HG02763 (cell line): ENCODE measurements at regions not wholly inside any gene's neighbourhood (a gene's known extent, or its start where the extent isn't known, plus 50 kb on each side); places are given as distances from the start of the nearest gene placed in this dataset.
"Not testable (repeated sequence)": the region's sequence is repeated elsewhere in the genome, so short reads cannot be mapped to it uniquely, and the experiment has no call there.

ENCODE experiments used
- ATAC-seq: cut with Tn5 transposase; IDR thresholded peaks from one replicate; pipeline ENCODE4 v1.9.1; 2021; ENCODE audit warnings: mild to moderate bottlenecking, moderate library complexity; ENCODE audit not compliant: unreplicated experiment

DNA sequence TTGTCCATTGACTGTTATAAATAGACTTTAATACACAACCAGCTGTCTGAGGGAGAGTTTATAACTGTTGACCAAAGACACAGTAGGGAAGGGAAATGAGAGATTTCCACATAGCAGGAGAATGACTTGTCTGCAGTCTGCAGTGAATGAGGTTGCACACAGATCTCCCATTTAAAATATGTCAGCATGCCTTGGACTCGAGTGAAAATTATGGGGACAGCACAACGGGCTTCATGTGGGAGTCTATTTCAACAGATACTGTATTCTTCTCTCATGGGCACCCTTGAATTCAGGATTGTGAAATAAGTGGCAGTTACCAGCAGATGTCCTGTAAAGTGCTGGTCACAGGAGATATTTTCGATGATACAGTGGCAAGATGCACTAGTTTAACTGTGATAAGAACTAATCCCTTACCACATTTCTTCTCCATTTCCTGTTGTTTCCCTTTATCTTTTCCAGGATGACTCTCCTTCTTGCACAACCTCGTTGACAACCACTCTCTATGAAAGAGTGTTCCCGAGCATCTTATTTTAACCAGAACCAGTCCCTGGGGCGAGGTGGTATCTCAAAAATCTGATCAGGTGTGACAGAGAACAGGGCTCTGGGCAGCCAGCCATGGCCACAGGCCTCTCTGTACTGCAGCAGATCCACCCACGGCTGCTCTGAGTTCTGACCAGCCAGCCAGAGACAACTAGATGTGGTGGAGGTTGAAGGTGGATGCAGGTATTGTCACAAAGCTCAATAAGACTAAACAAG lies 51.5 kb upstream of the MAP3K1 start:
- no peak for ATAC-seq

DNA sequence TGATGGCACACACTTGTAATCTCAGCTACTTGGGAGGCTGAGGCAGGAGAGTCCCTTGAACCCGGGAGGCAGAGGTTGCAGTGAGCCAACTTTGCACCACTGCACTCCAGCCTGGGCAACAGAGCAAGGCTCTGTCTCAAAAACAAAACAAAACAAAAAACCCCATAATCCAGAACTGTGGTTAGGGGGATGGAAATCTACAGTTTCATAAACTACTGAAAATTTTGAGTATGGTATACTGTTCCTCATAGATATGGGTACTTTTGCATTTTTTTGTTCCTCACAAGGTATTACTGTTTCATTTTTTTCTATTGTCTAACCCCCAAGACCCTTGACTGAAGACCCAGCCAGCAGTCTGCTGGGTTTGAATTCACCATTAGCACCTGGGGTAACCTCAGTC lies 52.2 kb upstream of the MAP3K1 start:
- no peak for ATAC-seq

DNA sequence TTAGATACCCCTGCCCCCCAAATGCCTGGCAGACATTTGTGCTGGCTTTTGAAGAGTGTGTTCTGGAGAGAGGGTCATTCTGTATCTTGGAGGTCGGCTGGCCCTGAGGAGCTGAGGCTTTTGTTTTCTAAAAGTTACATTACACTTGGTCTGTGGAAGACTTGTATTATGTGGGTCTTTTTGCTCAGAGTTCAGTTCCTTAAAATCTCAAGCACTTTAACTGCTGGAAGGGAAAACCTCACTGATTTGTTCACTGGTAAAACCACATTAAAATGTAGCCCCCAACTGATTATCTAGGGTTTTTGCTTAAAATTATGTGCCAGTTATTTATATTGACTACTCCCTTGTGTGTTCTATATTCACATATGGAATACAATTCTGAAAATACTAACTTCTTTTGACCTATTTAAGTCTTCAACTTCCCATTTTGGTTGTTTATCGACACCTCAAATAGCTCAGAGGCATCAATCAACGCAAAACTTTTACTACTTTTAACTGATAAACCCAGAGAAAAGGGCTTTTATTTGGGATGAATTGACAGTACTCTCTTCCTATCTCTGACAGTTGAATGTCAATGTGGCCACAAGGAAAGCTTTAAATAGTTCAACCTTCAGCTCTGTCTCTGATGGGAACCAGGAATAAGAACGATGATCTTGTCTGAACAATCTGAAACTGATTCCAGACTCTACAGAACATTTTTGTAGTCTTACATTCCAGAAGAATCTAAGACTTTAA lies 54.0 kb upstream of the MAP3K1 start:
- no peak for ATAC-seq

DNA sequence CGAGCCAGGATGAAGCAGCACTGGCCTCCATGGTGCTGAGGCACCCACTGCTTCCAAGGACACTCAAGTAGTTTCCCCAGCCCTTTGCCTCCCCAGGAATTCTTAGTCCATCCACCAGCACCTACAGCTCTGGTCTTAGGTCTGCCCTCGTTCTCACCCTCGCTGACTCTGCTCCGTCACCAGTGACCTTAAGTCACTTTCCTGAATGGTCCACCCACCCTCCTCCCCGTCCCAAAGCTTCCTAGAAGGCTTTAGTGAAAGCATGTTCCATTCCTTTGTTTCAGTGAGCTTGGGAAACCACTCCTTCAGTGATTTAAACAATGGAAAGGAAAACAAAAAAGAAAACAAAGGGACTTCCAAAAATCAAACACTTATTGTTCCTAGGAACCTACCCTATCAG lies 54.6 kb upstream of the MAP3K1 start:
- ATAC-seq: no peak

DNA sequence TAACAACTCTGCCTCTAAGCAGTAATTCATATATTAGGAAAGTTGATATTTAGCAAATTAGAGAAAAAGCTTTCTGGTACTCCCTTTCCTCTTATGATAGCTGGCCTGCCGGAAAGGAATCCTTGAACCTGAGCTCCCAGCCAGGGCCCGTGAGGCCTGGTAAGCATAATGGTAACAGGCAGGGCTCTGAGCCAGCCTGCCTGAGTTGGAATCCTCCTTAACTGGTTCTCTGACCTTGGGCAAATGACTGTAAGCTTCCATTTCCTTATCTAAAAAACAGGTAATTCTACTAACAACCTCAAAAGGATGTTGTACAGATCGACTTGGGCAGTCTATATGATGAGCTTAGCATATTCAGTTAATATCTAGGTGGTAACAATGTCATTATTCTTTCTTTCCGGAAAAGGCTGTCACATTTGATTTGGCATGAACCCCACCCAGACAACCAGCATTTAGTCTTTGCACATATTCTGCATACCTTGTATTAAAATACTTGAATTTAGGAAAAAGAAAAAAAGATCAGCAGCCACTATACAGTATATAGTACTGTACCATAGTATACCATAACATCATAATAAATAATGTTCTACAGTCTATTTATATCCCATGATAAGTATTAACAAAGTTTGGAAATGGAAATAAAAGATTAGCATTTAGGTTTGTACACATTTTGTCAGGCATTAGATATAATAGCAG lies 55.7 kb upstream of the MAP3K1 start:
- no peak for ATAC-seq

DNA sequence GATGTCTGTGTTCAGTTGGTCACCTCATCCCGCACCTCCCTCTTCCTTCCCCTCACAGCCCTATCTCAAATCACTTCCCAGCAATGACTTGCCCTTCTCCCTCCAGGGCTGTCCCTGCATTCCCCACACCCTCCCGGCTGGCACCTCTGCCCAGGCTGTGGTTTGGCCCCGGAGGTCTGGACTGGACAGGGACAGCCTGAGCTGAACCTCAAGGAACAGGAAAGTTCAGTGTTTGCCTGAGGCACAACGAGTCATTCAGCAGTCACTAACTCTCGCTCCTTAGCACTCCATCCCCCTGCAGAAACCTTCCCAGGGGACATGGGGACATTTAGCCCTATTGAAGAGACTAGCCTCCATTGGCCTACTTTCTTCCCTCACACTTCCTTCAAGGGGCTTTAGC lies 58.3 kb upstream of the MAP3K1 start:
- no peak for ATAC-seq

DNA sequence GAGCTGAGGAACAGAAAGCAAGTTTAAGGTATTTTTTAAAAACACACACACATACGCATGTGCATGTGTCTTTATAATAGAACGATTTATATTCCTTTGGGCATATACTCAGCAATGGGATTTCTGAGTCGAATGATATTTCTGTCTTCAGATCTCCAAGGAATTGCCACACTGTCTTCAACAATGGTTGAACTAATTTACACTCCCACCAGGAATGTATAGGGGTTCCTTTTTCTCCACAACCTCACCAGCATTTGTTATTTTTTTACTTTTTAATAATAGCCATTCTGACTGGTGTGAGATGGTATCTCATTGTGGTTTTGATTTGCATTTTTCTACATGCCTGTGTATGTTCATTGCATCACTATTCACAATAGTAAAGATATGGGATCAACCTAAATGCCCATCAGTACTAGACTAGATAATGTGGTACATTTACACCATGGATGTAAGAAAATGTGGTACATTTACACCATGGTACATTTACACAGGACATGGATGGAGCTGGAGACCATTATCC lies 60.3 kb upstream of the MAP3K1 start:
- ATAC-seq: no peak

DNA sequence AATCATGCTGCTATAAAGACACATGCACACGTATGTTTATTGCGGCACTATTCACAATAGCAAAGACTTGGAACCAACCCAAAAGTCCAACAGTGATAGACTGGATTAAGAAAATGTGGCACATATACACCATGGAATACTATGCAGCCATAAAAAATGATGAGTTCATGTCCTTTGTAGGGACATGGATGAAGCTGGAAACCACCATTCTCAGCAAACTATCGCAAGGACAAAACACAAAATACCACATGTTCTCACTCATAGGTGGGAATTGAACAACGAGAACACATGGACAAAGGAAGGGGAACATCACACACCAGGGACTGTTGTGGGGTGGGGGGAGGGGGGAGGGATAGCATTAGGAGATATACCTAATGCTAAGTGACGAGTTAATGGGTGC lies 61.8 kb upstream of the MAP3K1 start:
- not testable (repeated sequence) for ATAC-seq

DNA sequence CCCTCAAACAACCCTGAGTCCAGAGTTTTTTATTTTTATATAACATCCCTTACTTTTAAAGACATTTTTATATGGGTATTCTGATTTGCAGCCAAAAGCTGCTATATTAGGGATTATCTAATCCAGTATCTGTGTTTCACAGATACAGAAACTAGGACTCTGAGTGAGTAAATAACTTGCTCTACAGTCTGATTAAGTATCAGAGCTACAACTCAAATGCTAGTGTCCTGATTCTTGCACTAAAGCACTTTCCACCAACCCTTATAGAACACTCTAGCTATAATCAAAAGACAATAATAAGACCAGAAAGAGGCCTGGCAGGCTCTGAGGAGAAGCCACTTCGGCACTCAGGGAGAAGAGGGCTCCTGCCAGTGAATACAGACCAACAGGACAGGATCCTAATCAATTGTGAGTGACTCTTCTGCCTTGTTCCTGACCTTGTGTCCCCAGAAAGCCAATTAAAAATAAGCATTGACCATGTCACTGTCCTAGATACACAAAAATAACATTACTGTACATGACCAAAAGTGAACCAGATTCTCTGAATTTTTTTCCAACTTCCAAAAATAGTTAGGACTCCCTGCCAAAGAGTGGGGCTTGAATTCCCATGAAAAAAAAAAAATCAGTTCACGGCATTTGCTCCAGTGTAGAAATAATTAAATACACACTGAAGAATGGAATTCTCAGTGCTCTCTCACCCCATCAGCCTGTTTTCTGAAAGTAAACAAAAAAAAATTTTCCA lies 63.6 kb upstream of the MAP3K1 start:
- no peak for ATAC-seq

DNA sequence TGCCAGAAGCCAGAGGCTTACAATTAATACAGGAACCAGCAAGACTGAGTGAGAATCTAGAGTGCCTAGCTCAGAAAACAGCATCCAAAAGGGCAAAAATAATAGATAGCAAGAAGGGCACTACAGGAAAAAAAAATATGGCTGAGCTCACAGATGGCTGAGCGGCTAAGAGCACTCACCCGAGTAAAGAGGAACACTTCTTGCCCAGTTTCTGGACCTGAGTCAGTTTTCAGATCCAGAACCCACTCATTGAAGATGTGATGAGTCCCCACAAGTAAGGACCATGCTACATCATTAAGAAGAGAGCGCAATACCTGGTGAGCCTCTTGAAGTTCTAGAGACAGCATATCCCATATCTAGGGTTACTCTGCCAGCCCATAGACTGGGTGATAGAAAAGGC lies 65.5 kb upstream of the MAP3K1 start:
- no peak for ATAC-seq

DNA sequence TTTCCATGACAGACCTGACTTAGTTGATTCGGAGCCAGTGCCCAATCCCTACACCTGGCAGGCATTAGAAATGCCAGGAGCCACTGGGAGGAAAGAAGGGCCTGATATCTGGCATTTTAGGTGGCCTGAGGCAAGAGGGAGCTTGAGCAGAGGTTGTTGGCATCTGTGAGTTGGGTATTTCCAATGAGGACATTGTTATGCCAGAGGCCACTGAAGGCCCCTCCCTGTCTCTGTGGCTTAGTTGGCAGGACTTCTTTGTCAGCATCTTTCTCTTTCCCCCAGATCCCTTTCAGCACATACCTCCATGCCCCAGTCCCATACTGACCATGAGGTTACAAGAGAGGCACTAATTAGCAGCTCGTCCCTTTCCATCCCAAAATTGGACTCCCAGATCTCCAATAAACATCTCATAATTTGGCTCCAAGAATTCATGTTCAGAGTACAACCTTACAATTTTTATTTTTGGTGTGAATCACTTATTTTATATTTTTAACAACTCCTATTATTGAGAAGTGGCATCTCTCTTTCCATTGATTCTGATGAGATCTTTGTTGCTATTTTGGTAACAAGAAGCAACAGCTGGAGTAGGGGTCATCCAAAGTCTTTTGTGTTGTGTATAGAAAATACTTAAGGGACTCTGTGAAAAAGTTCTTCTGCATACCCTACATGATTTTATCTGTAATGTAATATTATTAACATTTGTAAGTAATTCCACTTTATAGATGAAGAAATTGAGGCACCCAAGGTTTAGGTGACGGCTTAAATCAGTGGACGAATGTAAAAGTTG lies 68.6 kb upstream of the MAP3K1 start:
- no peak for ATAC-seq

DNA sequence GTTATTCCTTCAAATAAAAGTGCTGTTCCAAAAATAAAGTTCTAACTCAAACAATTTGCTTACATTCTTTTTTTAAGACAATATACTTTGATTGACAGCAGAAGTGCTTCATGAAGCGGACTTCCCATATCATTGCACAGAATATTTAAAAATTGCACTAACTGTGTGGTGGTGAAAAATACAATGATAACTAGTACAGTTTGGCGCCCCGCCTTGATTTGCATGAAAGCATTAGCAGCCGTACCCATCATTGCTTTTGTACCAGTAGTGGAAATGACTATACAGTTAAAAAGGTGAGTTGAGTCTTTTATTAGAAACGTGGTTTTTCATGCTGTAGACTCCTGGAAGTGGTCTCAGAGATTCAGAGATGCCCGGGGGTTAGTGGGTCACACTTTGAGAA lies 69.5 kb upstream of the MAP3K1 start:
- no peak for ATAC-seq

DNA sequence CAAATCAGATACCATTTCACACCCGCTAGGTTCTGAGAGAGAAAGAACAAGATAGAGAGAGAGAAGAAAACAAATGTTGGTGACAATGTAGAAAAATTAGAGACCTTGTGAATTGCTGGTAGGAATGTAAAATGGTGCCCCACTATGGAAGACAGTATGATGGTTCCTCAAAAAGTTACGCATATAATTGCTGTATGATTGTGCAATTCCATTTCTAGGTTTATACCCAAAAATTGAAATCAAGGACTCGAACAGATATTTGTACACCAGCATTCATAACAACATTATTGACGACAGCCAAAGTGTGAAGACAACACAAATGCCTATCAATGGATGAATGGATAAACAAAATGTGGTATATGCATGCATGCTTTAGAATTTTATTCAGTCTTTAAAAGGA lies 74.5 kb upstream of the MAP3K1 start:
- no peak for ATAC-seq

DNA sequence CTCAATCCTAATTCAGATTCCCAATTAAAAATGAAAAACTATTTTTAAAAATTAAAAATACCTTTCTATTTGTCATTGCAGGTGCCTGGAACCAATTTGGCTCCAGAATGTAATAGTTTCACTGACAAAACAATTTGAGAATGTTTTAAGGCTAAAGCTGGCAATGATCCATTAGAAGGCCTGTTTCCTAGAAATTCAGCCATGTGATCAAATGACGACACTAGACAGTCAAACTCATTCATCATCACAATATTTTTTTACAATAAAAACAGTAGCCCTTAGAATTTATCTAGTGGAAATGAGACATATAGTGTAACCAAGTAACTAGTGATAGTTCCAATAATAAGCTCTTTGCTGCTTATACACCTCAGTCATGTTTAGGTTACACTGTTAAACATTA lies 75.4 kb upstream of the MAP3K1 start:
- no peak for ATAC-seq

DNA sequence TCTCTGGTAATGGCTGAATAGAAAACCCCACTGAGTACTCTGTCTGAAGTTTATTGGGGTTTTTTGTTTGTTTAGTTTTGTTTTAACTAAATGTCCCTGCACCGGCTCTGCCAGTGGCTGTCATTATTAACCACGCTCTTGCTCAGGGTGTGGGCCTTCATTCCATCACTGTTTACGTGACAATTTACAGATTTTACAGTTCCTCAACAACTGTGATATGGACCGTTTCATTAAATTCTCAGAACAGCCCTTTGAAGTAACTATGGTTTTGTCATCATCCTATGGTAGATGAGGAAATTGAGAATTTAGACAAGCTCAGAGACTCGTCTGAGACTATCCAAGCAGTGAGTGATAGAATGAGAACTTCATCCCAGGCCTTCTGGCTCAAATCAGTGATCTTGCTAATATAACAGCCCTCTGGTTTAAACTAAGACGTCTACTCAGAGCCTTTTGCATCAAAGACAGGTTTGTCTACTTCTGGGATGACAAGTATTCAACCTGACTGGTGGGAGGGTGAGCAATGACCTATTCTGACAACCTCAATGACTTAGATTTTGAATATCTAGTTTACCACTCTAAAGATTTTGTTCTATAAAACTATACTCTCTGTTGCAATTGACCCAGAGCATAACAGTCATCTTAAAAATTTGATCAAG lies 77.3 kb upstream of the MAP3K1 start:
- no peak for ATAC-seq

DNA sequence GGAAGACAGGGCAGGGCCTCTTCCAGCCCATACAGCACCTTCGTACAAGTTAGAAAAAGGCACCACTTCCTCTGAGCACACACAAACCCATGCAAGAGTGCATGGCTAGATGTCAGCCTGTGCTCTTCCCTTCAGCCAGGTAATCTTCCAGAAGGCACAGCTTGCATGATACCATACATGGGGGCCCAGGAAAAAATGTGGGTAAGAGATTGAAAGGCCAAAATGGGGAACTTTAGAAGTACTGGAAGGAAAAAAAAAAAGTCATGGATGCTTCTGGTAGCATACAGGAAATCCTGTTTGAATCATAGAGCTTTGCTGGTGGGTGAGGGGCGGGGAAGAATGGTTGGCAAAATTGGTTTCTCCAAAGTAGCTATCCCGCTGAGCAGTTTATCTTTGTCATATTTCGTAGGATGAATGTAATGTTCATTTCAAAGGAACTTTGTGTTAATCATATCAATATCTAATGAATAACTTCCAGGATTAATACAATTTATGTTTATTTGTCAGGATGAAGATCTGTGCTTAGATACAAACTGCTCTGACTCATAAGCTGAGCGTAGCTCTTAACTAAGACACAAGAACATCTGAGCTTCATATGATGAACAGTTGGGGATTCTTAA lies 78.2 kb upstream of the MAP3K1 start:
- ATAC-seq: no peak

DNA sequence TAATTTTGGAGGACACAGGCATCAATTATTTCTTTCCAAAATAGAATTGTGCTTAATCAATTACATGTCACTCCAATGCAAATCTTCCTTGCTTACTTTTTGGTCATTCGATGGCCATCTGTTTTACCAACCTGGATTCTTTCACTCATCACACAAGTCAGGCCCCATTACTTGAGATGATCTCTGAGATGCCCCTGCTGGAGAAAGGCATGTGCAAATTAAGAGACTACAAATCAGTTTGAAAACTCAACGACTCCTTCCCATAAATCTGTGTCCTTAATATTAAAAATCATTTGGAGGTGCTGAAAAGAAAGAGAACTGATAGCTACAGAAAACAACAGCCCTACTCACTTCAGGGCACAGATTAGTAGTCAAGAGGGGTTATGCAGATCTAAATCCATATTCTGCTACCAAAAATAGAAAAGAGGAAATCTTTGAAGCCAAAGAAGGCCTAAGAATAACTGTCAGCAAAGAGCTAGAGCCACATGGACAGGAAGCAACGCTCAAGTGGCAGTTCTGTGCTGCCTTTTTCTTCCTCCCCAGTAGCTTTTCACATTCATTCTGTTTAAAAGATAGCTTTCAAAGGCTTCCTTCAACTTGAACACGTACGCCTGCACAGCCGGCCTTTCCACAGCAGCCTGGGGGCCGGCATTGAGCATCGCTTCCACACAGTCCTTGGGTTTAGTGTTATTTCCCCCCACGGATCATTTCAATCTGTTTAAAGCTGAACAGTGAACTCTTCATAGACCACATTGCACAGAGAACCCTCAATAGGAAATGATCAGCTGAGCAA lies 79.3 kb upstream of the MAP3K1 start:
- no peak for ATAC-seq

DNA sequence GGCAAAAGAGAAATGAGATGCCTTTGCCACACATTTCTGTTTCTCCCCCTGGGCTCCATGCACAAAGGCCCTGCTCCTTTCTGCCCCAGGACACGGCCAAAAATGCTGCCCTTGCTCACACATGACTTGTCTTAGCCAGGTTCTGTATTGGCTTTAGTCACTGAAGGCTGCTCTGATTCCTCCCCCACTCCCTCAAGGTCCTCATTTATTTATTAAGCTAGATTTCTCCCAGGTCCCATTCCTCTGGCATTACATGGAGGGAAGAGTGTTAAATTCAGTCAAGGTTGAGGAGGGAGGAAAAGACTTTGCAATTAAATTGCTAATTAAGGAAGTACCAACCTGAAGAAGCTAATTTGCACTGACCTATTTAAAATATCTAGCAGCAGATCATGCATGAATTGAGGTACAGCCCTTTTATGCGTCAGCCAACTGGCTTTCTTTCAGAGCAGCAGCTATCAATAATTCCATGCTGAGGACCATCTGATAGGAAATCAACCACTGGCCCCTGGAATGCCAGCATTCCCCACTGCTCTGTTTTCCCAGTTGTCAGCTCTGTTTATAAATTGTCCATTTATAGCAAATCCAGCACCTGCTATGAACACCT lies 81.2 kb upstream of the MAP3K1 start:
- ATAC-seq: no peak
